Immature natural killer cell (primary cell): ENCODE measurements at regions not wholly inside any gene's neighbourhood (a gene's known extent, or its start where the extent isn't known, plus 50 kb on each side); places are given as distances from the start of the nearest gene placed in this dataset.
"Not testable (repeated sequence)": the region's sequence is repeated elsewhere in the genome, so short reads cannot be mapped to it uniquely, and the experiment has no call there.

Experiments used
- DNase-seq, 3 donors: peaks; one replicate each; pipeline ENCODE4 v3.0.0; 2022; ENCODE audit warnings: mixed read lengths in 1 of 3
- H3K27ac Mint-ChIP-seq, 6 donors: one replicate each; pipeline ENCODE4 v1.8.0; 2020; ENCODE audit warnings: mixed read lengths in 6 of 6, mild to moderate bottlenecking in 5 of 6, inconsistent platforms in 4 of 6, moderate library complexity in 3 of 6
- H3K27me3 Mint-ChIP-seq, 3 donors: one replicate each; pipeline ENCODE4 v1.8.0; 2020 to 2021; ENCODE audit warnings: low read depth in 3 of 3, mild to moderate bottlenecking in 3 of 3, mixed read lengths in 3 of 3, moderate library complexity in 3 of 3, inconsistent platforms in 1 of 3
- H3K36me3 Mint-ChIP-seq, 3 donors: one replicate each; pipeline ENCODE4 v1.8.0; 2020; ENCODE audit warnings: mixed read lengths in 3 of 3, inconsistent platforms in 2 of 3, mild to moderate bottlenecking in 2 of 3
- H3K4me1 Mint-ChIP-seq, 2 donors: one replicate each; pipeline ENCODE4 v1.8.0; 2020; ENCODE audit warnings: inconsistent platforms in 2 of 2, mild to moderate bottlenecking in 2 of 2, mixed read lengths in 2 of 2, moderate library complexity in 1 of 2
- H3K4me3 Mint-ChIP-seq, 5 donors: one replicate each; pipeline ENCODE4 v1.8.0; 2020; ENCODE audit warnings: mild to moderate bottlenecking in 5 of 5, mixed read lengths in 5 of 5, inconsistent platforms in 3 of 5, moderate library complexity in 3 of 5
- H3K9me3 Mint-ChIP-seq, 6 donors: one replicate each; pipeline ENCODE4 v1.8.0; 2020; ENCODE audit warnings: mild to moderate bottlenecking in 6 of 6, mixed read lengths in 6 of 6, inconsistent platforms in 4 of 6, moderate library complexity in 3 of 6

- Mint-ChIP-seq H3K27ac (no peak overlapping the region), H3K27me3 (peaks cover 8 to 14% (median 13%) of the 10 kb centered on the region in 3 donors), H3K9me3 (peaks cover 2 to 16% (median 9%) of the 10 kb centered on the region in 6 donors), H3K4me3 (no peak overlapping the region), H3K4me1 (peaks cover 36% of the 10 kb centered on the region in 2 donors), H3K36me3 (peaks cover 4 to 7% (median 4%) of the 10 kb centered on the region in 3 donors)
- DNase-seq: no peak
Observed at GRCh38 chr1:229133811-229134210, 137.1 kb upstream of the RAB4A start.

- DNase-seq, H3K27ac Mint-ChIP-seq, H3K36me3 Mint-ChIP-seq, H3K4me3 Mint-ChIP-seq: not testable (repeated sequence)
- Mint-ChIP-seq H3K4me1 (peaks cover 28% of the 10 kb centered on the region in 2 donors), H3K9me3 (peaks cover 2 to 16% (median 9%) of the 10 kb centered on the region in 6 donors), H3K27me3 (peaks cover 8 to 14% (median 13%) of the 10 kb centered on the region in 3 donors)
Observed at GRCh38 chr1:229134381-229135217, 136.3 kb upstream of the RAB4A start.

- no peak overlapping the region for H3K4me3 Mint-ChIP-seq
- H3K27ac Mint-ChIP-seq: no peak overlapping the region
- DNase-seq: no peak
- H3K27me3 Mint-ChIP-seq: peaks cover 4 to 13% (median 10%) of the 10 kb centered on the region in 3 donors
- H3K36me3 Mint-ChIP-seq: peaks cover 4 to 7% (median 4%) of the 10 kb centered on the region in 3 donors
- peaks cover 16 to 17% of the 10 kb centered on the region in 2 donors for H3K4me1 Mint-ChIP-seq
- peaks cover 2 to 16% (median 9%) of the 10 kb centered on the region in 6 donors for H3K9me3 Mint-ChIP-seq
Observed at GRCh38 chr1:229135773-229136172, 135.1 kb upstream of the RAB4A start.

- DNase-seq: no peak
- H3K27ac Mint-ChIP-seq: no peak overlapping the region
- peaks cover 4 to 12% (median 10%) of the 10 kb centered on the region in 3 donors for H3K27me3 Mint-ChIP-seq
- H3K36me3 Mint-ChIP-seq: peaks cover 4 to 7% (median 4%) of the 10 kb centered on the region in 3 donors
- peaks cover 2 to 16% (median 9%) of the 10 kb centered on the region in 6 donors for H3K9me3 Mint-ChIP-seq
- H3K4me3 Mint-ChIP-seq: no peak overlapping the region
- peaks cover 6% of the 10 kb centered on the region in 2 donors for H3K4me1 Mint-ChIP-seq
Observed at GRCh38 chr1:229136822-229137221, 134.1 kb upstream of the RAB4A start.

GRCh38 chr1:229137271-229137670 lies 133.6 kb upstream of the RAB4A start:
- Mint-ChIP-seq H3K27ac (no peak overlapping the region), H3K4me1 (peaks cover 2% of the 10 kb centered on the region in 2 donors), H3K4me3 (no peak overlapping the region)

GRCh38 chr1:229138058-229138457 lies 132.9 kb upstream of the RAB4A start:
- peaks cover 4 to 7% (median 4%) of the 10 kb centered on the region in 3 donors for H3K36me3 Mint-ChIP-seq
- H3K4me3 Mint-ChIP-seq: no peak overlapping the region
- no peak overlapping the region for H3K27ac Mint-ChIP-seq
- H3K4me1 Mint-ChIP-seq: no peaks in the 10 kb centered on the region
- H3K27me3 Mint-ChIP-seq: peaks cover 3 to 13% (median 8%) of the 10 kb centered on the region in 3 donors
- H3K9me3 Mint-ChIP-seq: peaks cover 2 to 16% (median 9%) of the 10 kb centered on the region in 6 donors
- DNase-seq: no peak

More at GRCh38 chr1:229137271-229137670, 133.6 kb upstream of the RAB4A start:
- DNase-seq: no peak
- Mint-ChIP-seq H3K27me3 (peaks cover 4 to 12% (median 10%) of the 10 kb centered on the region in 3 donors), H3K9me3 (peaks cover 2 to 16% (median 9%) of the 10 kb centered on the region in 6 donors), H3K36me3 (peaks cover 4 to 7% (median 4%) of the 10 kb centered on the region in 3 donors)

GRCh38 chr1:229139331-229140118 lies 131.4 kb upstream of the RAB4A start:
- no peaks in the 10 kb centered on the region for H3K36me3 Mint-ChIP-seq
- no peak for DNase-seq
- H3K4me3 Mint-ChIP-seq: no peak overlapping the region
- no peaks in the 10 kb centered on the region for H3K4me1 Mint-ChIP-seq
- no peak overlapping the region for H3K27ac Mint-ChIP-seq
- peaks cover 0 to 10% (median 3%) of the 10 kb centered on the region in 6 donors for H3K9me3 Mint-ChIP-seq
- peaks cover 2 to 11% (median 2%) of the 10 kb centered on the region in 3 donors for H3K27me3 Mint-ChIP-seq

- Mint-ChIP-seq H3K4me3 (no peak overlapping the region), H3K27me3 (peaks cover 0 to 11% (median 5%) of the 10 kb centered on the region in 3 donors), H3K4me1 (no peaks in the 10 kb centered on the region), H3K36me3 (no peaks in the 10 kb centered on the region), H3K27ac (no peak overlapping the region), H3K9me3 (peaks cover 0 to 8% (median 3%) of the 10 kb centered on the region in 6 donors)
- DNase-seq: no peak
Observed at GRCh38 chr1:229140119-229140396, 130.9 kb upstream of the RAB4A start.

- H3K4me1 Mint-ChIP-seq: no peaks in the 10 kb centered on the region
Observed at GRCh38 chr1:229141271-229141670, 129.6 kb upstream of the RAB4A start.

GRCh38 chr1:229141689-229142377 lies 129.1 kb upstream of the RAB4A start:
- H3K4me3 Mint-ChIP-seq: no peak overlapping the region
- peaks cover 5 to 15% (median 9%) of the 10 kb centered on the region in 3 donors for H3K27me3 Mint-ChIP-seq
- H3K27ac Mint-ChIP-seq: no peak overlapping the region
- no peak for DNase-seq
- peaks cover 0 to 2% (median 0%) of the 10 kb centered on the region in 6 donors for H3K9me3 Mint-ChIP-seq
- no peaks in the 10 kb centered on the region for H3K4me1 Mint-ChIP-seq
- no peaks in the 10 kb centered on the region for H3K36me3 Mint-ChIP-seq

More at GRCh38 chr1:229141271-229141670, 129.6 kb upstream of the RAB4A start:
- Mint-ChIP-seq H3K4me3 (no peak overlapping the region), H3K27ac (no peak overlapping the region), H3K36me3 (no peaks in the 10 kb centered on the region), H3K27me3 (peaks cover 2 to 14% (median 9%) of the 10 kb centered on the region in 3 donors), H3K9me3 (peaks cover 0 to 2% (median 0%) of the 10 kb centered on the region in 6 donors)
- no peak for DNase-seq

GRCh38 chr1:229142471-229142870 lies 128.4 kb upstream of the RAB4A start:
- peaks cover 0 to 5% of the 10 kb centered on the region in 2 donors for H3K4me1 Mint-ChIP-seq
- no peak overlapping the region for H3K27ac Mint-ChIP-seq
- H3K4me3 Mint-ChIP-seq: no peak overlapping the region
- no peaks in the 10 kb centered on the region for H3K36me3 Mint-ChIP-seq
- peaks cover 8 to 16% (median 12%) of the 10 kb centered on the region in 3 donors for H3K27me3 Mint-ChIP-seq
- DNase-seq: no peak
- peaks cover 0 to 2% (median 0%) of the 10 kb centered on the region in 6 donors for H3K9me3 Mint-ChIP-seq

- H3K4me1 Mint-ChIP-seq: peaks cover 0 to 5% of the 10 kb centered on the region in 2 donors
- peaks cover 12 to 19% (median 15%) of the 10 kb centered on the region in 3 donors for H3K27me3 Mint-ChIP-seq
- no peak overlapping the region for H3K27ac Mint-ChIP-seq
- no peaks in the 10 kb centered on the region for H3K36me3 Mint-ChIP-seq
- no peak for DNase-seq
- H3K4me3 Mint-ChIP-seq: no peak overlapping the region
- peaks cover 0 to 2% (median 0%) of the 10 kb centered on the region in 6 donors for H3K9me3 Mint-ChIP-seq
Observed at GRCh38 chr1:229146647-229147046, 124.3 kb upstream of the RAB4A start.

GRCh38 chr1:229147072-229147471 lies 123.8 kb upstream of the RAB4A start:
- no peak overlapping the region for H3K27ac Mint-ChIP-seq

More at GRCh38 chr1:229147072-229147471, 123.8 kb upstream of the RAB4A start:
- H3K9me3 Mint-ChIP-seq: peaks cover 0 to 2% (median 0%) of the 10 kb centered on the region in 6 donors
- H3K4me1 Mint-ChIP-seq: peaks cover 0 to 5% of the 10 kb centered on the region in 2 donors
- no peak overlapping the region for H3K4me3 Mint-ChIP-seq
- no peaks in the 10 kb centered on the region for H3K36me3 Mint-ChIP-seq
- H3K27me3 Mint-ChIP-seq: peaks cover 14 to 21% (median 15%) of the 10 kb centered on the region in 3 donors
- DNase-seq: no peak
